ENCODE measurements at regions not wholly inside any gene's neighbourhood (a gene's known extent, or its start where the extent isn't known, plus 50 kb on each side); places are given as distances from the start of the nearest gene placed in this dataset.
A peak's percentile ranks its signal among the peaks of the same experiment; 100 is the strongest.

DNA sequence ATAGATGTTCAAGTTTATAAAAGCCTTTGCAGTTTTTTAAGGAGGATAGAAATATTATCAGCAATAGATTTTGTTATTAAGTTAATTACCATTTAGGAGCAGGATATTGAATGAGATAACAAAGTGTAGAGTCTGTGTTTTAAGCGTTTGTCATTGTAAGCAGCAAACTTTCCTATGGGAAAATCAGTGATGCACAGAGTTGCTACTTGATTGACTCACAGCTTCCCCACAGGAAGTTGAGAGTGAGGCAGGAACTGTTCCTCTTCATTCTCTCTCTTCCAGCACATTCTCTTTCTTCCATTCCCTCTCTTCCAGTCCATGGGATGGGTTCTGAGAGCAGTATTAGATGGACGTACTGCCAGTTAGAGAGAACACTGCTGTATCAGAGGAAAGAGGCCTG, 867.7 kb upstream of the AGA start:
- DNase-seq, result peak in 1 of 3 experiments; percentile 7

DNA sequence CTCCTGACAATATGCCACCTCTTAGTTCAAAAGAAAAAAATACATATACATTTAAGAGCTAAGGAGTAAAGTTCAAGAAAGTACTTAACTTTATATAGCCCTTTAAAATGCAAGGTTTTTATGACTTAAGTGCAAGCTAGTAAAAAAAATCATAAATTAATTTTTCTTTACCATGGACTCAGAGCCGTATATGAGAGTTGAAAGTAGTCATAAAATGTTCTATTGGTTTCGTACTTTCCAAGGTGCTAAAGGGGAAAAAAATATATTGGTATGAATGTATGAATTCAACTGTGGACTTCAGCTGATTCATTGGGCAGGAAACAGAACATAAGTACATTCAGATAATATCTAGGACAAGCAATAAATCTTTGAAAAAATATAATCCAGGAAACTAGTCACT, 869.8 kb upstream of the AGA start:
- DNase-seq, result no peak

DNA sequence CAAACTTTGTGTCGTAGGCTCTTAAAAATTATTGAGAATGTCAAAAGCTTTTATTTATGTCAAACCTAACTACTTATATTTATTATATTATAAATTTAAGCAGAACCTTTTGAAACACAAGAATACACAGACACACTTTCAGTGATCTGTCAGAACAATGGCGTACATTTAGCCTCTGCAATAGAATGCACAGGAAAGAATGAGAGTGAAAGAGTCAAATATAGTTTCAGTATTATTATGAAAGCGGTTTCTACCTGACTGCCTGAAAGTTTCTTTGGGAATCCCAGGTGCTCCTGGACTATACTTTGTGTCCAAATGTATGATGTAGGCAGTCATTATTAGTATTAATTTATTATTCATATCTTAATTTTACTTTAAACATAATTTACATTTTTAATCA, 872.0 kb upstream of the AGA start:
- no peak for DNase-seq

DNA sequence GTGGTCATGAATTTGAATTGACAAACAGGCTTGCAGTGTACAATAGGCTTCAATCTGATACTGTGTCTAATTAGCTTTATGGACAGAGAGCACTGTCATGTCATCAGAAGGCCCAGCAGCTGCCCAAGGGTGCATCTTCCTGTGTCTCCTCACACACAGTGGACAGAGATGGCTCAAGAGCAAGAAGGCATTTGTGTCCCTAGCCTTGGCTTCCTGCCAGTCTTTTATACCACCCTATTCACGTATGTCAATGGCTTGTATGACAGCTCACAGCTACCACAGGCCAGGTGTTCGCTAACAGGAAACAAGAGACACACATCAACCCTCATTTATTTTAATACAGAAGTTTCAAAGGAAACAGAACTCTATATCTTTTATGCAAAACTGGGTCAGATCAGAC, 874.0 kb upstream of the AGA start:
- DNase-seq, result peak in 2 of 3 experiments; percentile 39 to 85

DNA sequence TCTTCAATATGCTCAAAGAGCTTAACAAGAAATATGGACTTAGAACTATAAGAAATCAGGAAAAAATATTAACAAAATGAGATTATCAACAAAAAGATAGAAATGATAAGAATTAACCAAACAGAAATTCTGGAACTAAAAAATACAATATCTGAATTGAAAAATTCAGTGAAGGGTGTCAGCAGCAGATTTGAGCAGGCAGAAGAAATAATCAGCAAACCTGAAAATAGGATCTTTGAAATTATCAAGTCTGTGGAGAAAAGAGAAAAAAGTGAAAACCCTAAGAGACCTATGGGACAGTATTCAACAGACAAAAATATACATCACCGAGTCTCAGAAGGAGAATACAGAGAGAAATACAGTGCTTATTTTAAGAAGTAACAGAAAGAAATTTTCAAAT, 877.8 kb upstream of the AGA start:
- DNase-seq, result no peak

DNA sequence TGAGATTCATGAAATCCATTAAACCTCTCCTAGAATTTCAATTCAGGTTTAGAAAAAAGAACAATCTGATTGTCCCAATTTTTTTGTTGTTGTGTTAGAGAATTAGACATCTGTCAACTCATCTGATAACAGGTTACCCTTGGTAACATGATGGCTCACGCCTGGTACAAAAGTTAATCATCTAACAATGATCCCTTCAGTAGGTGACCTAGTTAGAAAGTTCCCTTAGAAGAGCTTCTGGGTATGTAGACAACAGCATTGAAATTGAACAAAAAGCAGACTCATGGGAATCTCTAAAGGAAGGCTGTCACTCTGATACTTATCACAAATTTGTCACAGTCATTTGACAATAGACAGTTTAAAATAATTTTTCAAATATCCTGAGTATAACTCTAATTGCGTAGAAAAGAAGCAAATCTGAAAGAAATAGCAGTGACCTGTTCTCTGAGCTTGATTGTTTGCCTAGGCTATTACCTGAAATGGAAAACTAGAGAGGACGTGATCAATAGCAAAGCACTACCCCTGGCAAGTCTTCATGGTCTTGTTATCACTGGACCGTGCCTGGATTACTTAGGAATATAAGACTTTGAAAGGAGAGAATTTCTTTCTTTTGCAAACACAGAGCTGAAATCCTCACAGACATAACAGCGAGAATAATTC, 880.4 kb upstream of the AGA start:
- no peak for DNase-seq

DNA sequence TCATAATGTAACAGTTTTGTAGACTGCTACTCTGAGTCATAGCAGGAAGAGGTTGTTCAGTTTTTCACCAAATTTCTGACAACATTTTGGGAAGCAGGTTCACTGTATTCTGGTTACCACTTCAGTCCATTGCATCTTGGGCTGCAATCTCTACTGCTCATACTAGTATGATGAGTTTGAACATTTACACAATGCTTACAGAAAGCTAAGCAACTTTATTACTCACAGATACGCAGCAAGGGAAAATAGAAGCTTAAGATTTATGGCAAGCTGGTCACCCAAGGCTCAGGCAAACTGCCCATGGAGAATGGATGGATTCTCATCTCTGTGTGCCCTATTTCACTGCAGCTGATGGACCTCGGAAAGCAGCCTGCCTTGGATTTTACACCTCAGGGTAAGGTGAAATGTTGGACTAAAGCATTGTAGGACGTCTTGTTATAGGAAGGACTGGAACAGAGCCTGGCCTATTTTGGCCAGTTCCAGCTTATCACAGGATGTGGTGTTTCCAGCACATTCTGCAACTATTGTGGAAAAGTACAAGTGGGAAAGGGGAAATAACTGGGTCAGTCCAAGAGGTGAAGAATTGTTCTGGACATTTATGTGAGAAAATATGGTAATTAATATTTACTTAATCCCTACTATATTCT, 887.1 kb upstream of the AGA start:
- DNase-seq, result no peak

DNA sequence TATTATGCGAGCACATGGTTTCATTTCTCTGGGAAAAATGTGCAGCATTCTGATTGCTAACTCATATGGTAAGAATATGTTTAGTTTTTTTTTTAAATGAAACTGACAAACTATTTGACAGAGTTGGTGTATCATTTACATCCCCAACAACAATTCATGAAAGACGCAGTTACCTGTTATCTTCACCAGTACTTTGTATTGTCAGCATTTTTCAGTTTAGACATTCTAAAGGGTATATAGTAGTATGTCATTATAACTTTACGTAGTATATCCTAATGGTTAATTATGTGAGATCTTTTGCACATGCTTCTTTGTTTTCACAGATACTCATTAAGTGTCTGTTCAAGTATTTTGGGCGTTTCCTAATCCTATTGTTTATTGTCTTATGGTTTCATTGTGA, 891.1 kb upstream of the AGA start:
- no peak for DNase-seq

DNA sequence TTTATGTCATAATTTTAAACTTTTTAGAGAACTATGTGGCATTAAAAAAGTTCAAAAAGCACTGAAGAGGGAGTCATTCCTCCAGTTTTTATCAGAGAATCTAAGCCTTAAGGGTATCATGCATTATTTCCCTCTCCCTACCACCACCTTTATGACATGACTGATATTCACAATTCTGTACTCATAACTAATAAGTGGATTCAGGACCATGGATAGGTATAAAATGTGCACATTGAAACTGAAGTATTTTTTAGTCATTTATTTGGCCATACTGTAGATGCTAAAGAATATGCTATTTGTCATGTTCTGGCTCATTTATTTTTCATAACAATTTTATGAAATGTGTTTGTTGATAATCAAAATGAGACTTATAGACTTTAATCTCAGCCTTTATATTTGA, 897.5 kb upstream of the AGA start:
- no peak for DNase-seq

DNA sequence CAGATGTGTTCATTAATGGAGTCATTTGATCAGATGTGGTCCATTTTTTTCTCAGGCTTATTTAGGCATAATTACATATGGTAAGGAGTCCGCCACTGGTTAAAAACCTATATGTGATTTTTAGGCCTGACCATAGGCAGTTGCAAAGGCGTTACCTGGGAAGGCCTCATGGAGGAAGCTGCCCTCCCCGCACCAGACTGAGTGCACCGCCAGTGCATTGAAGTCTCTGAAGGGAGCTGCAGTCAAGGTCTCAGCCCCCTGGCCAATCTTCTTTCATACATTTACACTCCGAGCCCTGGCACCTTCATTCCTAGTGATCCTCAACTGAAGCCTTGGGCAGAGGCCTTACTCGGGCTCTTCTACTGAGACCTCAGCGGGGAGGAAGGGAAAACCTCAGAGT, 898.2 kb upstream of the AGA start:
- no peak for DNase-seq

DNA sequence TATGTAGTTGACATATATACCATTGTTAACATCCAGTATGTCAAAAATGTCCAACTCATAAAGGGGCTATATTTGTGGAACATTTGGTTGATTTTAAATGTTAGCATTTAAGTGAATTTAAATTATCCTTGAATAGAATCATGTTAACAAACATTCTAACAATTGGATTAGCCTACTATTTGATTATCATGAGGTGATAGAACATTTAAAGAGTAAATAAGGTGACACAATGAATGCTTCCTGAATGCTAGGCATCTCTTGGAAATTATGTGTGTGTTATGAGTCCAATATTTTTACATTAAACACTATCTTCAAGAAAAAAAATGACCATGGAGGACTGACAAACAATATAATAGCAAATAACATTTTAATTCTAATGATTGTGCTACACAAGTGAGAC, 901.9 kb upstream of the AGA start:
- no peak for DNase-seq

DNA sequence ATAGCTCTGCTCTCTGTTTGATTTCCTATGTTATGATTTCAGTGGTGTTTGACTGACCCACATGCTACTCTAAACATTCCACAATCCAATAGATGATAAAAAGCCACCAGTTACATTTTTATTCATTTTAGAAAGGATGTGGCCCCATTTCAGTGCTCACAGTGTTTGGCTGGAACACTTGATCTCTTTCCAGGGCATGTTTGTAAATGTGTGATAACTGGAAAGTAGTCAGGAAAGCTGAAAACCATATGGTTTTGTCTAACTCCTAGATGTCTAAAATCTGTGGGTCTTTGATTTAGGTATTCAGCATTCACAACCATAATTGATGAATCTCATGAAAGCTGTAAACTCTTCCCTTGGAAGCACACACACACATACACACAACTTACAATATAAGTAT, 904.9 kb upstream of the AGA start:
- no peak for DNase-seq

DNA sequence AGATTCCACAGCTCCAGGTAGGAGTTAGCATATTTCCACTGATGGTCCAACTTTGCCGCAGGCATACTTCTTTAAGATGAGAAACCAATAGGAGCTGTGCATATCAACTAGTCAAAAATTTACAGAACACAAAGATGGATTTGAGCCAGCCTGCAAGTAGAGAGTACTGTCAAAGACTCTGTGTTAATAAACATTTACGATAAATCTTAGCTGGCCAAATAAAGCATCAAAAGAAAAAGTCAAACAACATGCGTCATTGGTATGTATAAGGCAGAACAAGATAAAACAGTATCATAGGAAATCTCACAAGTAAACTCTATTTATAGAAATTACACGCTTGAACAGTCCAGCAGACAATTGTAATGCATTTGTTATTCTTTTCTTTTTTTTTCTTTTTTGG, 907.4 kb upstream of the AGA start:
- no peak for DNase-seq

DNA sequence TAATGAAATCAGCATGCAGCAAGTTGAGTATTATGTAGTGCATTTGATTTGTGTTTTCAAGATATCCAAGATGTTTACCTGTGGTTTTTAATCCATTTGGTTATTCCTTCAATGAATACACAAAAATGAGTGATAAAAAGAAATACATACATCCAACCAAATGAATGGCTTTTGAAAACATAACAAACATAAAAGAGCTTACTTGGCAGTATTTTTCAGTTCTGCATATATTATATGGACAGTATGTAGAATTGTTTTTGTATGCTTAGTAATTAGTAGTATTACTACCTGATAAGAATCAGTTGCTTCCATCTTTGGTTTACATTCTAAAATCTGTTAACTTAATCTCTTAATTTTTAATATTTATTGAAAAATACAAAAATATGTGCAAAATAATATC, 908.9 kb upstream of the AGA start:
- no peak for DNase-seq

DNA sequence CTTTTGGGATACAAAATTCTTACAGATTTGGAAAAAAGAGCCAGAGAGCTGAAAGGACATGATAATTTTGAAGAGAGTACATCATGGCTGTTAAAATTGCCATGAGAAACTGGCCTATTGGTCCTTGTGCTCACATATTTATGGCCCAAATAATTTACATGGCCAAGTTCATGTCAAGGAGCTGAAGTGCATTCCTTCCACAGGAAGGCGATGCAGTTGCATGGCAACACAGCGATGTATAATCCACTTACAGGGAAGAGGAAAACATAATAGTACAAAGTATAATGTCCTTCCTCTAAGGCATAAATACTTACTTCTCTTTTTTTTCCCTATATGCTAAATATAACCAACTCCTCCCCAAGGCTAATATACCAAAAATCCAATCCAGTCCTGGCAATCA, 914.5 kb upstream of the AGA start:
- no peak for DNase-seq

DNA sequence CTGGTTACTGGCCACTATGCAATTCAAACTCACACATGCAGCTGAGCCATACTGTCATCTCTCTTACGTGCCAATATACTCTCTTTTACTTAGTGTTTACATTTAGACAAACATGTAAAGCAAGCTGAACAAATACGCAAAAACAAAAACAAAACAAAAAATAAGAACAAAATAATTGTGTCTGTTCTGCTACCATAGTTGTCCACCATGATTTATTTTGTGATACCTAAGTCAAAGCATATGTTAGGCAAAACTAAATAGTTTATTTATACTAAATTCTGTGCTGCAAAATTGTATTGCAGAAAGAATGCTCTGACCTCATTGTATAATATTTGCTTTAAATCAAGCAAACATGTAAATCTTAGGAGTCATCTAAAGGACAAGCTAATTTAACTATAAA, 943.2 kb upstream of the AGA start:
- DNase-seq, result no peak

DNA sequence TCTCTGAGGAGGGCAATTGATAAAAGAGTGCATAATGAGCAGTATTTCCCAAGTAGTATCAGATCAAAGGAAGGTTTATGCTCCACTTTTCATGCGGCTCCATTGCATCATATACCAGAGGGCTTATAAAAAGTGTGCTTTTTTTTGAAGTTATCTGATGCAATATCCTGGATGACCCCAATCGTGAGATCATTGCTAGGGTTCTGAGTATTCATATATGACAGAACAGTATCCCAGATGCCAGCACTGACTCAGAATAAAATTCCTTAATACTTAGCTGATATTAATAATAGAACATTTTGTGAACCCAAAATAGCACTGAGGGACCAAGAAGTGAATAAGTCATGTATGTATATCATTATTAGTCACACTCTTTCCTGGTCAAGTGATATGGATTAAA, 945.5 kb upstream of the AGA start:
- DNase-seq, result no peak

DNA sequence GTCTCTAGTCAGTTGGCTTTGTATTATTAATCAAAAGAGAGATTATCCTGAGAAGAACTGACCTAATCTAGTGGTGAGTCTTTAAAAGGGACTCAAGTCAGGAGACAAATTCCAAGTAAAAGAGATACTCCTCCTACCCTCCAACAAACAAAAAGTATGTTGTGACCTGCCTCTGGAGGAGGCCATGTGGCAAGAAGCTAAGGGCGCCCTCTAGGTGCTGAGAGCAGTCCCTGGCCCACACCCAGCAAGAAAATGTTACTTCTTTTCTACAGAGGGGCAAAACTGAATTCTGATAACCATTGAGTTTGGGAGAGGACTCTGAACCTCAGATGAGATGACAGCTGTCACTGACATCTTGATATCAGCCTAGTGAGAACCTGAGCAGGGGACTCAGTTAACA, 953.6 kb upstream of the AGA start:
- DNase-seq, result no peak

DNA sequence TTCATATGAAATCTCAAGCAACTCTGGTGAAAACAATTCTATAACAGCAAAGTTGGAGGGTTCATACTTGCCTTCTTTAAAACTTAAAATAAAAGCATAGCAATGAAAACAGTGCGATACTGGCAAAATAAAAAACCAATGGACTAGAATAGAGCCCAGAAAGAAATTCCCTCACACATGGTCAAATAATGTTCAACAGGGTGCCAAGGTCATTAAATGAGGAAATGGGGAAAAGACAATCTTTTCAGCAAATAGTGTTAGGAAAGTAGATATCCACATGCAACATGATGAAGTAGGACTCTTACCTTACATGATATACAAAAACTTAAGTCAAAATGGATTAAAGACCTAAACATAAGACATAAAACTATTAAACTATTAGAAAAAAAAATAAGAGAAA, 970.2 kb upstream of the AGA start:
- DNase-seq, result no peak

DNA sequence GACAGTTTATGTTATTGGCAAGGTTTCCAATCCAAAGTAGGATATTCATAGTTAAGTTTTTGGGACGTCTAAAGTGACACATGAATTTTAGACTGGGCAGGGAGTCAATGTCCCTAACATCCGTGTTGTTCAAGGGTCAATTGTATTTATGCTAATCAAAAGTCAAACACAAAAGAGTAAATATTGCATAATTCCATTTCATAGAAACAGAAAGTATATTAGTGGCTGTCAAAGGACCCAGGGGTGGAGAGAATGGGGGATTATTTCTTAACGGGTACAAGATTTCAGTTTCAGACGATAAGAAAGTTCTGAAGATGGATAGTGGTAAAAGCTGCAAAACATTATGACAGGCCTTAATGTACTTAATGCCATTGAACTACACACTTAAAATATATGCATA, 971.8 kb upstream of the AGA start:
- DNase-seq, result no peak

DNA sequence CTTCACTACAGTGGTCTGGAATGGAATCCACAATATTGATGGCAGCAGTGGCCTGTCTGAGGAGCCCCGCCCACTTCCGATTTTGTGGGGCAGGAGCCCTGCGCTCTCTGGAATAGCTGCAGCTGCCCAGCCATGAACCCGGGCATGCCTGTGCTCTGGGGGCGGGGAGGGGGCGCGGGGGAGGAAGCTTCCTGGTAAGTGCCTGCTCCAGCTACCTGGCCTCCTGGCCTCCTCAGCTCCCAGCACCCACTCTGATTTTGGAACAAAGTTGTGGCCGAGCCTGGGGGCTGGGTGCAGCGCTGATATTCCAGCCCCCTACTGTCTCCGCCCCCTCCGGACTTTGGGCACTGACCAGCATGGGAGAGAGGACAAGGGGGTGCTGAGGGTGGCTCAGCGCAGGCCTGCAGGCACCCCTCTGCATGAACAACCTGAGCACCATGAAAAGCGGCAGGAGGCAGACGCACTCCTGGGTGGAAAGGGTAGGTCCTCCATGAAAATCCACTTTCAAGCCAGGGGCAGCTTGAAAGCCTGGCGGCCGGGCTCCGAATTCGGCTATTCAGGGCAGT, 972.7 kb upstream of the AGA start:
- no peak for DNase-seq

DNA sequence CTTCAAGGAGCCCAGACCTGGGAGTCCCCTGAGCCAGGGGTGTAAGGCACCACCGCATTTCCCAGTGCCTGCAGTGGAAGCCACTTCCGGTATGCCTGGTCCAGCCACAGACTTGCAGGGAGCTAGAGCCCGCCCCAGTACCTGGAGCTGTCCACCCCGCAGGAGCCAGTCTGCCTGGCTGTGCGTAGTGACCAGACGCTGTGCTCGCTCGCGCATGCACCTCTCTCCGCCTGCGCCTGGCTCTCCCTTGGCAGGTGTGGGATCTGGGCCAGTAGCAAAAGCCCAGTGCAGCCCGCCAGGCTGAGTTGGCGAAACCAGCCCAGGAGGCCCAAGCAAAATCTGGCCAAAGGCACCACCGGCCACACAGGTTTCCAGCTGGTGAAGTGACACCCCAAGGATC, 973.7 kb upstream of the AGA start:
- DNase-seq, result no peak

DNA sequence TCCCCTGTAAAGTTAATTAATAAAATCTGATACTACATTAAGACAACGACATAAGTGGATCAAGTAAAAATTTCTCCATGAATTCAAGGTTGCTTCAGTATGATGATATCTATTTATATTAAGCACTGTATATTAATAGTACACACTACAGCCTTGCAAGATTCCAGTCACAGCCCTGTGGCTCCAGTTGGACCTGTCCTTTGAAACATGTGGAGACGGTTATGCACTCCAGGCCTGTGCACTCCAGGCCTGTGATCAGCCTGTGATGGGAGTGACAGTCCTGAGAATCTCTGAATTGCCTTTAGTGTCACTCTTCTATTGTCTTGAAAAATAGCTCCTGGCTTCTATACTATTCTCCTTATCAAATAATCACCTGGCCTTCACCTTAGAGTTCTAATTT, 981.1 kb upstream of the AGA start:
- no peak for DNase-seq

DNA sequence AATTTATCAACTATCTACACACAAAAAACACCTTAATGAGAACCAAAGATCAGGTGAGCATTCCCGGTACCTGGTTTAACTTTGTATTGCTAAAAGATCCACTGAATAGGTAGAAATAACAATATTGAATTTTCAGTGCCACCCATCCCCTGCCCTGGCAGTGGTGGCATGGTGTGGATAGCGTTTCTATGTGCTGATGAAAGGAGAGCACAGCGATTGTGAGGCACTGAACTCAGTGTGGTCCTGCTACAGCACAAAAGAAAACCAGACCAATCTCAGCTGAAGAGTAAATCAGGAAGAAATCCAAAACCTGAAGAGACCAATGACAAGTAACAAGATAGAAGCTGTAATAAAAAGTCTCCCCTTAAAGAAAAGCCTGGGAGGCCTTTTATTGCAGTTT, 984.6 kb upstream of the AGA start:
- no peak for DNase-seq

DNA sequence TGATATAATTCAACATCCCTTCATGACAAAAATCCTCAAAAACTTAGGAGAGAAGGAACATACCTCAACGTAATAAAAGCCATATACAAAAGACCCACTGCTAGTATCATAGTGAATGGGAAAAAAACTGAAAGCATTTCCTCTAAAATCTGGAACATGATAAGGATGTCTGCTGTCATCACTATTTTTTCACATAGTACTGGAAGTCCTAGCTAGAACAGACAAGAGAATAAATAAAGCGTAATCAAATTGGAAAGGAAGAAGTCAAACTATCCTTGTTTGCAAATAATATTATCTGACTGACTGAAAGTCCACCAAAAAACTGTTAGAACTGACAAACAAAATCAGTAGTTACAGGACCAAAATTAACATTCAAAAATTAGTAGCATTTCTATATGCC, 985.4 kb upstream of the AGA start:
- no peak for DNase-seq
